ENCODE measurements at regions not wholly inside any gene's neighbourhood (a gene's known extent, or its start where the extent isn't known, plus 50 kb on each side); places are given as distances from the start of the nearest gene placed in this dataset.

GRCh38 chr21:18673789-18674188 lies 270.2 kb upstream of the TMPRSS15 start:
- H3K4me3 ChIP-seq: no peak overlapping the region
- H3K9me3 ChIP-seq (ENCODE audit: control insufficient read depth in 4 of 4, insufficient read depth in 3 of 4, low read length in 3 of 4): no peaks in the 10 kb centered on the region
- TF ChIP-seq, protein P1, sequence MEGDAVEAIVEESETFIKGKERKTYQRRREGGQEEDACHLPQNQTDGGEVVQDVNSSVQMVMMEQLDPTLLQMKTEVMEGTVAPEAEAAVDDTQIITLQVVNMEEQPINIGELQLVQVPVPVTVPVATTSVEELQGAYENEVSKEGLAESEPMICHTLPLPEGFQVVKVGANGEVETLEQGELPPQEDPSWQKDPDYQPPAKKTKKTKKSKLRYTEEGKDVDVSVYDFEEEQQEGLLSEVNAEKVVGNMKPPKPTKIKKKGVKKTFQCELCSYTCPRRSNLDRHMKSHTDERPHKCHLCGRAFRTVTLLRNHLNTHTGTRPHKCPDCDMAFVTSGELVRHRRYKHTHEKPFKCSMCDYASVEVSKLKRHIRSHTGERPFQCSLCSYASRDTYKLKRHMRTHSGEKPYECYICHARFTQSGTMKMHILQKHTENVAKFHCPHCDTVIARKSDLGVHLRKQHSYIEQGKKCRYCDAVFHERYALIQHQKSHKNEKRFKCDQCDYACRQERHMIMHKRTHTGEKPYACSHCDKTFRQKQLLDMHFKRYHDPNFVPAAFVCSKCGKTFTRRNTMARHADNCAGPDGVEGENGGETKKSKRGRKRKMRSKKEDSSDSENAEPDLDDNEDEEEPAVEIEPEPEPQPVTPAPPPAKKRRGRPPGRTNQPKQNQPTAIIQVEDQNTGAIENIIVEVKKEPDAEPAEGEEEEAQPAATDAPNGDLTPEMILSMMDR (IDR thresholded peaks at IDR 0.05; ENCODE audit: control extremely low read depth, extremely low read depth): no peak
- no peak overlapping the region for H3K27ac ChIP-seq (ENCODE audit: low read depth in 1 of 2, low read length in 1 of 2)
- H3K4me1 ChIP-seq (ENCODE audit: control insufficient read depth in 5 of 5, insufficient read depth in 5 of 5, low read length in 5 of 5): no peaks in the 10 kb centered on the region
- no peaks in the 10 kb centered on the region for H3K36me3 ChIP-seq (ENCODE audit: control insufficient read depth in 4 of 4, insufficient read depth in 4 of 4, low read length in 4 of 4)
- H3K9ac ChIP-seq (ENCODE audit: insufficient read depth in 1 of 2, low read length in 2 of 2): no peak overlapping the region
- no peak for ATAC-seq (ENCODE audit: insufficient read depth, low FRiP score)
- 89 to 91% methylated on average over 1 of the region's 1 CpG for WGBS, 2 donors
- no peak for DNase-seq
- H3K27me3 ChIP-seq (ENCODE audit: control insufficient read depth in 3 of 3, insufficient read depth in 3 of 3, low read length in 2 of 3): no peaks in the 10 kb centered on the region

DNA sequence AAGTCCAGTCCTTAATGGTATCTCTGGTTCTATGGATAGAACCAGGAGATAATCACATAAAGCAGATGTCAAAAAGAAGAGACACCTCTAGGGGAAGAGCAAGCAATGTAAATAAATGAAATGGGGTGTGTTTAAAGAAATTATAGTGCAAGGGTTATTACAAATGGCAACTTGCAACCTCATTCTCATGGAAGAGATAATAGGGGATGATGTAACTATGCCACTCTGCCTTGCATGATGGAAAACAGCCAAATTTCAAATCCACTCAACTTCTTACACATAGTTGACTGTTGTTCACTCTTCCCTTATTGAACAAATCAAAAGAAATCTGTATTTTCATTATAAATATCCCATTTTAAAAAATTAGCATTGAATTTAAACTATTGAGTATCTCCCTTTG lies 274.0 kb upstream of the TMPRSS15 start:
- Histone ChIP-seq H3K27ac (ENCODE audit: low read depth in 1 of 2, low read length in 1 of 2) (no peak overlapping the region), H3K9me3 (ENCODE audit: control insufficient read depth in 4 of 4, insufficient read depth in 3 of 4, low read length in 3 of 4) (no peaks in the 10 kb centered on the region), H3K4me1 (ENCODE audit: control insufficient read depth in 5 of 5, insufficient read depth in 5 of 5, low read length in 5 of 5) (no peaks in the 10 kb centered on the region), H3K36me3 (ENCODE audit: control insufficient read depth in 4 of 4, insufficient read depth in 4 of 4, low read length in 4 of 4) (no peaks in the 10 kb centered on the region), H3K9ac (ENCODE audit: insufficient read depth in 1 of 2, low read length in 2 of 2) (no peak overlapping the region), H3K27me3 (ENCODE audit: control insufficient read depth in 3 of 3, insufficient read depth in 3 of 3, low read length in 2 of 3) (no peaks in the 10 kb centered on the region), H3K4me3 (no peak overlapping the region)
- TF ChIP-seq, protein P1 (IDR thresholded peaks at IDR 0.05; ENCODE audit: control extremely low read depth, extremely low read depth): no peak
- ATAC-seq (ENCODE audit: insufficient read depth, low FRiP score): no peak
- no peak for DNase-seq

- ATAC-seq (ENCODE audit: insufficient read depth, low FRiP score) (no peak), DNase-seq (no peak)
- no peaks in the 10 kb centered on the region for H3K36me3 ChIP-seq (ENCODE audit: control insufficient read depth in 4 of 4, insufficient read depth in 4 of 4, low read length in 4 of 4)
- WGBS, 2 donors: 48 to 62% methylated on average over 3 of the region's 3 CpGs
- H3K27ac ChIP-seq (ENCODE audit: low read depth in 1 of 2, low read length in 1 of 2): no peak overlapping the region
- H3K4me1 ChIP-seq (ENCODE audit: control insufficient read depth in 5 of 5, insufficient read depth in 5 of 5, low read length in 5 of 5): no peaks in the 10 kb centered on the region
- no peaks in the 10 kb centered on the region for H3K27me3 ChIP-seq (ENCODE audit: control insufficient read depth in 3 of 3, insufficient read depth in 3 of 3, low read length in 2 of 3)
- no peak overlapping the region for H3K4me3 ChIP-seq
- TF ChIP-seq, protein P1 (IDR thresholded peaks at IDR 0.05; ENCODE audit: control extremely low read depth, extremely low read depth): no peak
- no peaks in the 10 kb centered on the region for H3K9me3 ChIP-seq (ENCODE audit: control insufficient read depth in 4 of 4, insufficient read depth in 3 of 4, low read length in 3 of 4)
- no peak overlapping the region for H3K9ac ChIP-seq (ENCODE audit: insufficient read depth in 1 of 2, low read length in 2 of 2)
Observed at GRCh38 chr21:18705971-18706370, 302.4 kb upstream of the TMPRSS15 start.

GRCh38 chr21:18711662-18712061 lies 308.1 kb upstream of the TMPRSS15 start:
- TF ChIP-seq, protein P1 (IDR thresholded peaks at IDR 0.05; ENCODE audit: control extremely low read depth, extremely low read depth): no peak
- ATAC-seq (ENCODE audit: insufficient read depth, low FRiP score) (no peak), DNase-seq (no peak)
- no peak overlapping the region for H3K9ac ChIP-seq (ENCODE audit: insufficient read depth in 1 of 2, low read length in 2 of 2)
- peaks cover 0 to 2% (median 0%) of the 10 kb centered on the region in 5 donors for H3K4me1 ChIP-seq (ENCODE audit: control insufficient read depth in 5 of 5, insufficient read depth in 5 of 5, low read length in 5 of 5)
- no peak overlapping the region for H3K4me3 ChIP-seq
- no peaks in the 10 kb centered on the region for H3K36me3 ChIP-seq (ENCODE audit: control insufficient read depth in 4 of 4, insufficient read depth in 4 of 4, low read length in 4 of 4)
- H3K27me3 ChIP-seq (ENCODE audit: control insufficient read depth in 3 of 3, insufficient read depth in 3 of 3, low read length in 2 of 3): no peaks in the 10 kb centered on the region
- H3K9me3 ChIP-seq (ENCODE audit: control insufficient read depth in 4 of 4, insufficient read depth in 3 of 4, low read length in 3 of 4): peaks cover 0 to 3% (median under 1%) of the 10 kb centered on the region in 4 donors
- no peak overlapping the region for H3K27ac ChIP-seq (ENCODE audit: low read depth in 1 of 2, low read length in 1 of 2)
- WGBS, 2 donors: 83 to 87% methylated on average over 1 of the region's 1 CpG

Measured in lung (tissue), 11 donors.